GM18951 (cell line): ENCODE measurements at regions not wholly inside any gene's neighbourhood (a gene's known extent, or its start where the extent isn't known, plus 50 kb on each side); places are given as distances from the start of the nearest gene placed in this dataset.

Experiments
- POLR2A ChIP-seq: IDR thresholded peaks from 4 replicates; pipeline ENCODE4 v1.6.1; 2011; ENCODE audit warnings: mild to moderate bottlenecking; ENCODE audit not compliant: insufficient read length, insufficient read depth; ENCODE audit errors: extremely low read depth
- in situ Hi-C: fragments of 300-500 bp; cut with MboI; formaldehyde crosslinking; loops from one replicate; pipeline ENCODE4 v1.12.0; 2022; ENCODE audit warnings: low sequenced_read_pairs, mixed read lengths, inconsistent platforms; ENCODE audit not compliant: unreplicated experiment

- in situ Hi-C loops = no loop called here
- no peak for TF ChIP-seq POLR2A
Observed at GRCh38 chr2:51120754-51121280, 88.9 kb upstream of the NRXN1 start.

GRCh38 chr2:51111532-51111931, 79.6 kb upstream of the NRXN1 start:
- in situ Hi-C loops = no loop called here
- no peak for TF ChIP-seq POLR2A

GRCh38 chr2:51108794-51109193, 76.9 kb upstream of the NRXN1 start:
- no peak for TF ChIP-seq POLR2A
- in situ Hi-C loops = no loop called here

- TF ChIP-seq POLR2A = no peak
- in situ Hi-C loops = no loop called here
Observed at GRCh38 chr2:51107841-51108240, 75.9 kb upstream of the NRXN1 start.

GRCh38 chr2:51105811-51106210, 73.9 kb upstream of the NRXN1 start:
- in situ Hi-C loops = no loop called here

GRCh38 chr2:51103205-51103604, 71.3 kb upstream of the NRXN1 start:
- in situ Hi-C loops = no loop called here
- no peak for TF ChIP-seq POLR2A

More at GRCh38 chr2:51105811-51106210, 73.9 kb upstream of the NRXN1 start:
- no peak for TF ChIP-seq POLR2A

GRCh38 chr2:51093016-51093415, 61.1 kb upstream of the NRXN1 start:
- no peak for TF ChIP-seq POLR2A
- in situ Hi-C loops = no loop called here

GRCh38 chr2:51085420-51086068, 53.6 kb upstream of the NRXN1 start:
- no peak for TF ChIP-seq POLR2A
- in situ Hi-C loops = no loop called here

- in situ Hi-C loops = no loop called here
- TF ChIP-seq POLR2A = no peak
Observed at GRCh38 chr2:51084750-51085149, 52.8 kb upstream of the NRXN1 start.
